Germinal center (tissue), 1 donor: ENCODE measurements at regions not wholly inside any gene's neighbourhood (a gene's known extent, or its start where the extent isn't known, plus 50 kb on each side); places are given as distances from the start of the nearest gene placed in this dataset.

Experiments
- DNase-seq: peaks from one replicate; pipeline ENCODE4 v3.0.0; 2012; ENCODE audit warnings: mixed read lengths, low spot score

DNA sequence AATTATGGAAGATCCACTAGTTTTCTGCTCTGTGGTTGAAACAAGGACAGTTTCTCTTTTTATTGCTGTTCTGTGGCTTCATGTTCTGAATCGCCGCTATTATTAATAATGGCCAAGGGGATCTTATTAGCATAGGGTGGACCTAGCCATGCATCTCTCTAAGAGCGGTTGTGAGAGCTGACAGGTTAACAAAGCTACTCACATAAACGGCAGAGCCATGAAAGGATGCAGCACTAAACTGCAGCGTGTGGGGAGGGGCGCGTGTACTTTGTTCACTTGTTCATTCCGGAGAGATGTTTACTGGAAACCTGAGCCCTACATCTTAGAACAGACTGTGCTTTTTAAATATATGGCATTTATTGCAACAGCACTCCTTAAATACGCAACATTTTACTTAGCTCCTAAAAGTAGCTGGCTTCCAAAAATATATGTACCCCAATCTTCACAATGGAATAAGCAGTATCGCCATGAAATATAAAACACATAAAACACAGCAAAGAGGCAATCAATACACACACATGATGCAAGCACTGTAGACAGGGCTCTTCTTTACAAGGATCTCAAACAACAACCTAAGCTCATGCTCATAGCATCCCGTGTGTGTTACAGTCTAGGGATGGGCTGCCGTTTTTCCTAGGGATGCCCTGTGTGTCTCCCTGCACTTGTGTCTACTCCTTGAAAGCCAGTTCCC lies 424.6 kb downstream of the MED10 start:
- no peak for DNase-seq

DNA sequence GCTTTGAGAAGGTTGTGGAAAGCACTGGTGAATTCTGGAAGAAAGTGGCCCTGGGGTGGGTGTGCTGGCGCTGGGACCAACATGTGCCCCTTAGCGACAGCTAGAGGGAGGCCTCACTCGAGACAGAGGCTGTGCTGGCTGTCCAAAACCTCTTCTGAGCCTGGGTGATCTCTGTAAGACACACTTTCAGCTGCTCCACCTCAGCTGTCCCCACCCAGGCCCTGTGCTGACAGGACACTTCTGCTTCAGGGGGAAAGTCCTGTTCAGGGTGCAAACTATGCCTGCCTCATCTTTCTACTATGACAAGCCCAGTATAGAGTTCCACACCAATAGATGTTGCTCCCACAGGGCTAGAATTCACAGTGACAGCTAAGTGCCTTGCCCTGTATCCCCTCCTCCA lies 426.4 kb downstream of the MED10 start:
- DNase-seq: no peak

DNA sequence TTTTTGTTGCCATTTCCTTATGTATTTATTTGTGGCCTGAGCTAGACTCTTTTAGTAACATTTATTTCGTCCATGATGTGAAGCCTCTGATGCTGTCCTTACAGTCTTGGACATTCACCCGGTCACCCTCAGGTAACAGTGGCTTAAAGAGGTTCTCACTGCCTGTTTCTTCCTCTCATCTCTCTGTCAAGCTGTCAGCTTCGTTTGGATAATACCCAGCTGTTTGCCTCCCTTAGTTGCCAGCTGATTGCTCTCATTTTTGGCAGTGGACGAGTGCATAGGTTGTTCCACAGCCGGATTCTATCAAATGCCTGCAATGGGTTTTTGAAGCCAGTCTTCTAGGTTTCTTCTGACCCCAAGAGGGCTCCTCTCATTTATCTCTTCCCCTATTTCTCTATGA lies 427.7 kb downstream of the MED10 start:
- no peak for DNase-seq

DNA sequence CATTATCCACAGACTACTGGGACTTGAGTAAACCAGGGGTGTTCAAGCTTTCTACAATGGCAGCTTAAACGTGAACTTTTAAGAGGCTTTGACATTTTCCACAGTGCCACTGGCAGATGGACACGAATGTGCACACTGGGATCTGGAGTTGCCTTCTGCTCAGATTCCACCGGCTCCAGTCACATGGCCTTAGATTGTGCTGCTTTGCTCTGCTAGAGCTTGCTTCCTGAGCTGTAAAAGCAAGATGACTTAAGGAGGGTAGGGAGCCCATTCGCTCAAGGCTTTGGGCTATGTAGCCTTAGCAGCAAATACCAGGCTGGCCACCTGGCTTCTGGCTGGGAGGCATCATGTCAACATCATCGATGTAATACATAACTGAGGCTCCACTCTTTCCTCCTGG lies 436.9 kb downstream of the MED10 start:
- DNase-seq: no peak

DNA sequence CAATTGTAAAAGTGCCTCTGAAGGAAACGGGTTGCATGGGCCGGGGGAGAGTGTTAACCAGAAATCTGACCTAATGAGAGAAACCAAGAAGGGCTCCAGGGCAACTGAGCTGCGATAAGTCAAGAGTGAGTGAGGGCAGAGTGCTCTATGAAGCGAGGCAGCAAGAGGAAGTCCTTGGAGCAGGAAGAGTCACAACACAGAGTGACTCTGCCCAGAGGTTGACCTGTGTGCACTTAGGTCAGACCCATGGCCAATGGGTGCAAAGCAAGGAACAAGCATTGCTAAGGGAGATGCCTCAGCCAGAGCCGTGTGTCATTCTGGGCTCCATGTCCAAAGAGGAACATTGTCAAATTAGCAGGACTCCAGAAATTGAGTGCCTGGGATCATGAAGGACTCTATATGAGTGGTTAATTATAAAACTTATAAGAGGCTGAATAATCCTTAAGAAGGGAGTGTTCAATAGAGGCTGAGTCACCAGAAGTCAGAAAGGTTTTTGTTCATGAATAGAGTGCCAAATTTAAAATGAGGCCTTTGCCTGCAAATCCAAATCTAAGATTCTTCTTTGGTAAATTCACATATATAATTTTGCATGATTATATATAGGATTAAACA lies 438.5 kb downstream of the MED10 start:
- no peak for DNase-seq

DNA sequence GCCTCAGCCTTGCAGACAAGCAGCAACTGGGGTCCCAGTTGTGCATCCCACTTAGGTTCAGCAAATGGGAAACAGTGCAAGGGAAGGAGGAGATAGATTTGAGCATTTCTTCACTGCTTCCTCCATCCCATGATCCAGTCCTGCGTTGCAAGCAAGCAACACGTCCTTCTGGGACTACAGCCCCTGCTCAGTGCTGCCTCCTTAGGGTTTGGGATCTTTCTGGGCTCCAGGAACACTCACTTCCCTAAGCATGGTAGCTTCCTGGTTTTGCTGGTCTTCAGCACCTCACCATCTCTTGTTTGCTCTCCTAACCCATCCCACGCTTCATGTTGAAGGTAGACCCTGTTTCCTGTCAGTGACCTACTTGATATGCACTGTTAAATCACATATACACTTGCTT lies 444.7 kb downstream of the MED10 start:
- no peak for DNase-seq

DNA sequence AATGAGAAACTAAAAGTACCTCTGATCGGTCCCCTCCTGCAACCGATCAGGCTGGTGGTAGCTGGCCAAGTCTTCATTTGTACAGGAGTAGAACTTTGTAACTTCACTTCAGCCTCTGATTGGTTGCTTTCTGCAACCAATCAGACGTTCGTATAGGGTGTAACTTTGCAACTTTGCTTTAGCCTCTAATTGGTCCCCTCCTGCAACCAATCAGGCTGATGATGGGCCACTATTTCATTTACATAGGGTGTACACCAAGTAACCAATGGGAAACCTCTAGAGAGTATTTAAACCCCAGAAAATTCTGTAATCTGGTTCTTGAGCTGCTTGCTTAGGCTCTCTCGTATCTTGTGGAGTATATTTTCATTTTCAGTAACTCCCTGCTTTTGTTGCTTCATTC lies 445.5 kb downstream of the MED10 start:
- no peak for DNase-seq

DNA sequence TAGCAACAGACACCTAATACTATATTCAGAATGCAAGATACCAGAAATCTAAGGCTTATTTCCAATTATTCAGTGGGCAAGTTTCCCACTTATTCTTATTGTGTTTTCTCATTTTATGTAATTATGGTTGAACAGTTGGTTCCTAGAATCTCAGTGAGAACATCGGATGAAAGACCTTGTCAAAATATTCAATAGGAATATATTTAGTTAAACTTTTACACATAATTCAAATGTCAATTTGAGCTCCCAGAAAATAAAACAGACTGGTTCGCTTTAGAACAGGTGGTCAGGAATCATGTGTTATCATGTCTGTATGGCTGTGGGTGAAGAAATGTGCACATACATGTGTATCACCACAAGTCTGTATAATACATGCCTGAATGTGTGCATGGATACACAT lies 447.8 kb downstream of the MED10 start:
- no peak for DNase-seq

DNA sequence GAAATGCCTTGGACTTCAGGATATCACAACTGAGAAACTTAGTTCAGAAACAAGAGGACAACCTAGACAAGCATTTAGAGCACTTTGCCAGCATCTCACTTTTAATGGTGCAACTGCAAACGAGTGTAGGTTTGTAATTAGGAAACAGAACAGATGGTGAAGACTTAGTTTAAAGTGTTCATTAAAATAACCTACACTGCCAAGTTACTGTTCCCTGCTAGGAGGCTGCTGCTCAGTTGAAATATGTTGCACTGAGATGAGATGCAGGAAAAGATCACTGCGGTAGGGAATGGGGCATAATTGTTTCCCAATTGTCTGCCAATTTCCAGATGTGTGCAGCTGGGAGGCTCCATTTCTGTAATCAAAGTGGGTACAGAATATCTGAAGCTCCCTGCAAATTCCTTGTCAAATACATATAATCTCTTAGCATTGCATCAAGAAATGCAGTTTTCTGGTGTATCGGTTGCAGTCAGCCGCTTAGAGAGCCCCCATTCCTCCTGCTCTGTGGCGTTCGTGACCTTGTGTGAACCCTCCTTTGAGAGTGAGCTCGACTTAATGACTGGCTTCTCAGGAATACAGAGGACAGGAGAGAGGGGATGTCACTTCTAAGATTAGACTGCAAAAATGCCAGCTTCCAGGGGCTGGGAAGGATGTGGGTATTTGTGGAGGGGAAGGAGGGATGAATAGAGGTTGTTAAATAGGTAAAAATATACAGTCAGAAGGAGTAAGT lies 448.9 kb downstream of the MED10 start:
- DNase-seq: no peak

DNA sequence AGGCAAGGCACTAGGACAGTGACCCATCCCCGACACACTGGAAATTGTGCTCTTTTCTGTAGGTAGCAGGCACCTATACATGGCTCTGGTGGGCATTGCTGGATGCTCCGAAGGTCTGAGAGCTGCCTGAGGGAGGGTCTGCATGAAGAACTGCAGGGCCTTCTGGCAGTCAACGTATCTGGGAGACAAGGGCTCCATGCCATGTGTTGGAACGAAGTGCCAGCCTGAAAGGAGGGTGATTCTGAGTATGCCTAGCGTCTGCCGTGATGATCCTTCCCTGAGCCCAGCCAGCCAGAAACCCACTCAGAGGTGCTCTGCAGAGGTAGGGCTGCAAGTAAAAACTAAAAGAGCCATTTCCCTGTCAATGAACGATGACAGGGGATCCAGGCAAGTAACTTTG lies 453.2 kb downstream of the MED10 start:
- no peak for DNase-seq

DNA sequence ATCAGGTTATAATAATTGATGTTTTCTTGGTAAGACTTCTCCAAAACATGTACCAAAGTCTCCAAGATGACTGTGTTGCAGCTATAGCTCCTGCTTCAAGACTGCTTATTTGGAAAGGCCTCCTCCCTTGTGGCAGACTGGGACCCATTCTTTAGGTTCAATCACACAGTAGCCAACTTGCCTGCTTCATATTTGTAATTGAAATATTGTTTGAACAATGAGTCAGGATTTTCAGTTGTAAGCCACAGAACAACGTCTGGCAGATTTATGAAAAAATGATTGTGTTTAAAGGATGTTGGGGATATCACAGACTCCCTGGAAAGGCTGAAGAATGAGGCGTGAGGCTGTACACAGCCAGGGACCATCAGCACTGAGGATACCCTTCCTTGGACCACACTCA lies 458.9 kb downstream of the MED10 start:
- no peak for DNase-seq

DNA sequence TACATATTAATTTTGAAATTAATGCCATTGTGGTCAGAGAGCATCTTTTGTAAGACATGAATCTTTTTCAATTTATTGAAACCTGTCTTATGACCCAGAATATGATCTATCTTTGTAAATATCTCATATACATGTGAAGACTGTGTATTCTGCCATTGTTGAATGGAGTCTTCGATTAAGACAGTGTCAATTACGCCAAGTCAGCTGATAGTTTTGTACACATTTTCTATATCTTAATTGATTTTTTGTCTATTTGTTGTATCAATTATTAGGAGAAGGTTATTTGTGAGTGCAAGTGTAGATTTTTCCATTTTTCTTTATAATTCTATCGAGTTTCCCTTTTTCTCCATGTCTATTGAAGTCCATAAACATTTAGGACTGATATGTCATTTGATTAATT lies 471.6 kb downstream of the MED10 start:
- DNase-seq: no peak

DNA sequence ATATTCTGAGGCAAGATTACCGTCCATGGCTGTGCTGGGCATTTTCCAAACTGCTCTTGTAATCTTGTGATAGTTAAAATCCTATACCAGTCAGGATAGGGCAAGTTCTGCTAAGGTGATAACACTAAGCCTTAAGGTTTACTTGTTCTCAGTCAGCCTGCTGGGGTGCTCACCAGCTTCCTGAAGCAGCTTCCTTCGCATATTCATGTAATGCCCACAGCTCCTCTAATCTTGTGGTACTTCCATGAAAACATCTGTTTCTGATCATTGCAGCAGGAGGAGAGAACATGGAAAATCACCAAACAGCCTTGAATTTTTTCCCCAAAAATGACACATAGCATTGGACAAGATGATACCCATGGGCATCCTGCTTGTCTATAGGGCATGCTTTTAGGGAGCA lies 473.2 kb downstream of the MED10 start:
- no peak for DNase-seq

DNA sequence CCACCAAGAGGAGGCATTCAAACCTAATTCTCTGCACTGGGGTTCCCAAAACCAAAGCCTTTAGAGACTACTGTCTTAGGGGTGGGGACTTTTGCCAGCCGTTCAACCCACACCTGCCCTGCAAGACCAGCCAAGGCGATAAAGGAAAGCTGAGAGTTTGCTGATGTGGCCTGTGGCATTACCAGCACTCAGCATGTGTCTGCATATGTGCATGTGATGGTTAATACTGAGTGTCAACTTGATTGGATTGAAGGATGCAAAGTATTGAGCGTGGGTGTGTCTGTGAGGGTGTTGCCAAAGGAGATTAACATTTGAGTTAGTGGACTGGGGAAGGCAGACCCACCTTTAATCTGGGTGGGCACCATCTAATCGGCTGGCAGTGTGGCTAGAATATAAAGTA lies 474.2 kb downstream of the MED10 start:
- no peak for DNase-seq

DNA sequence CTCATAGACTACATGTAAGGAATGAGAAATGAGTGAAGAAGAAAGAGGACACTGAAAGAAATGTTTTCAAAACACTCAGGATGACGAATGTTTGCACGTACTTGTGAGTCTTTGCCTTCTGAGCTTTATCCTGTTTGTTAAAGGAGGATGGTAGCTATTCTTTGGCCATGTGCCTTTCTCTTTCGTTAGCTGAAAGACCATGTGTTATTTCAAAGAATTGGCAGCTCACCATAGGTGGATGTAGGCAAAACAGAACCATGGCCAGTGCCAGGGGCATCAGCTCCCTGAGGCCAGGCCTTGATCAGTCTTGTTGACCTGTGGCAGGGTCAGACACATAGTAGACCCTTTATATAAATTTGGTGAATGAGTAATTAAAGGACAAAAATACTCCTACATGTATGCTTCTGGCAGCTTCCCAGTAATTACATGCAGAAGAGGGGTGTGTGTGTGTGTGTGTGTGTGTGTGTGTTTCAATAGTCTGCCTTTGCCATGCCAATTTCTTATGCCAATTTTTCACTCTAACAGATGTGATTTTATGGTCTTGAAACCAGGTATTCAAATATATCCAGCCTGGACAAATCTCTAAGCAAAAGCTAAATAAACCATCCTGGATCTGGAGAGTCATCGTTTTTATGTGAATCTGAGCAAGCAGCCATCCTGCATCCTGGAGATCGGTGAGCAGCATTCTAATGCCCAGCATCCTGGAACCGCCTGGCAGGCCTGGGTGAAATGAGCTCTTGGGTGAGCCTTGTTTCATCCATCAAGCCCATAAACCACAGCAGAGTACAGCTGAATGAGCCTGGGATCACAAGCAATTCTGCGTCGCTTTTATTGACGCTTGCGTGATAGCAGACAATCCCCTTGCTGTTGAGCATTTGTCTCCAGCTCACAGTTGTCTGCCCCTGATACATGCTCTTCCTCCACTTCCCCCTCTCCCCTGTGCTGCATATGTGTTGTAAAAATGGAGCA lies 475.4 kb downstream of the MED10 start:
- no peak for DNase-seq

DNA sequence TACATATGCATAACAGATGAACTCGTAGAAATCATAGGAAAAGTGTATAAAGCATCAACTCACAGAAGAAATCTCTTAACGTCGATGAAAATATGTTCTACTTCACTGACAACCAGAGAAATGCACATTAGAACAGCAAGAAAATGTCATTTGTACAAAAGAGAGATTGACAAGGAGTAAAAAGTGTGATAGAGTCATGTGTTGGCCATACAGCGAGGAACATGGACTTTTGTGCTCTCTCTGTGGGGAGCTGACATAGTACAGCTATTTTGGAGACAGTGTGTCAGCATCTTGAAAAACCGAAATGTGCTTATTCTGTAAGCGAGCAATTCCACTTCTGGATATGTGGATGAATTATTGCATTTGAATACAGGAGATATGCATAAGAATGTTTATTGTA lies 477.9 kb downstream of the ICE1 start:
- no peak for DNase-seq

DNA sequence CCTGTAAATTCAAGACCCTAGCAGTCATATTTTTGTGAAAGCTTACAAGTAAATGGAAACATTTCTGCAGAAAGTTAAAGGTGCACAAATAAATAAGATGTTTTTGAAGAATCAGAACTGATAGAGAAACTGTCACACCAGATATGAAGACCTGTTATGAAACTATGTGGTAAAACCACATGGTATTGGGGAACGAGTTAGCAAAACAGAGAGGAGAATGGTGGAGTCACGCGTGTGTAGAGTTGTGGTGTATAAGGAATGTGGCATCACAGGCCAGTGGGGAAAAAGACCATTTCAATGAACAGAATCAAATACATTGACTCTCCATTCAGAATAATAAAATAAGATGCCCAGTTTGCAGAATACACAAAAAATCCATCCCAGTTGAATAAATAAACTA lies 477.2 kb downstream of the ICE1 start:
- no peak for DNase-seq

DNA sequence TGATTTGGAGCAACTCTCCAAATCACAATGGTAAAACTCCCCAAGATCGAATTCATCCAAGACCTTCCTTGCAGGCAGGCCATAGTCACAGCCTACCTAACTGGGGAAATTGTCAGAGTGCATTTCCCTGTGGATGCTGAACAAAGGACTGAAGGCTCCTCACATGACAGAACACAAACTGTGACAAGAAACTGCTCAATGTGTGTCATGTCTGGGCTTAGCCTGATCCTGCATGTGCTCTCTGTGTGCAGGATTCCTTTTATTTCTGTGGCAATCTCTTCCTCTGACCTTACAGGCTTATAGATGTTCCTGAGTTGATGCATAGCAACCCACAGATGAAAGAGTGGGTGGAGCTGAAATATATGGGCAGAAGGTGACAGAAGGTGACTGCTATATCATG lies 465.8 kb downstream of the ICE1 start:
- DNase-seq: no peak

DNA sequence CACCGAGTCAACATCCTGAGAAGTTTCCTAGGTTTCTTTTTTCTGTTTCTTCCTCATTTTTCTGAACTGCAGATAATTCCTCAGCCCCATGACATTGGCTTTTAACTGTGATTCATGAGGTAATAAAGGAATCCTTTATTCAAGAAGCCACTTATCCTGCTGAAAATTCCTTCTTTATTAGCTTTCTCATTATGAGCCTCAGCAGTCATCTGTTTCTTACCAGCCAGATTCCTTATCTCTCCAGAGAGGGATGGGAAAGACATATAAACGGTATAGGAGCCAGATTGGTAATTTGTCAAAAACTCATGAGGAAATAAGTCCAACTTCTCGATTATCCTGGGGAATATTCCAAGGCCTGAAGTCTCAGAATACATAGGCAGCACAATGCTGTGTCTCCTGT lies 465.4 kb downstream of the ICE1 start:
- no peak for DNase-seq

DNA sequence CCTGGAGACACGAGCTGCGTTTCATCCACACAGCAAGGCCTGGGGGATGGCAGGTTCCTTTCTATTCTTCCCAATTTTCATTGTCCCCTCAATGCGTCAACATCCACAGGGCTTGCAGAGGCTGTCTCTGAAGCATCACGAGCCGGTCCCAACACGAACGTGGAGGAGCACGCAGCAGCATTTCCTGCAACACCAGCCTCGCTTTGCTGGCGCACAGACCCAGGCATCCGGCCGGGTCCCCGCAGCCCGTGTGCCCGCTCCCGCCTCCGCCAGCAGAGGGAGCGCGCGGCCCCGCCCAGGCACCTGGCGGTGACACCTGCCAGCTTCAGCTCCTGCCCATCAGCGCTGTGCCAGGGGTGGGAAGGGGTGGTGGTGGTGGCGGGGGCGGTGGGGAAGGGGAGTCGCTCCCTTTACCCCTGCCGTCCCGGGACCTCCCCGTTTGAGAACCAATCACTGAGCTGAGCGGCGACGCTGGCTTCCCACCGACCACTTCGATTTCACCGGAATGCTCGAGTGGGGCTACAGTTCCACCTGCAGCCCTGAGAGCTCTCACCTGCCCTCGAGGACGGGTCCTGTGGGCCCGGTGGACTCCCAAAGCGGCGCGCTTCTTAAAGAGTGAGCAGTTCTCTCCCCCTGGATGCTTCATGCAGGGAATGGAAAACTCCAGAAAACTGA lies 464.5 kb downstream of the ICE1 start:
- DNase-seq: peak; percentile 79

DNA sequence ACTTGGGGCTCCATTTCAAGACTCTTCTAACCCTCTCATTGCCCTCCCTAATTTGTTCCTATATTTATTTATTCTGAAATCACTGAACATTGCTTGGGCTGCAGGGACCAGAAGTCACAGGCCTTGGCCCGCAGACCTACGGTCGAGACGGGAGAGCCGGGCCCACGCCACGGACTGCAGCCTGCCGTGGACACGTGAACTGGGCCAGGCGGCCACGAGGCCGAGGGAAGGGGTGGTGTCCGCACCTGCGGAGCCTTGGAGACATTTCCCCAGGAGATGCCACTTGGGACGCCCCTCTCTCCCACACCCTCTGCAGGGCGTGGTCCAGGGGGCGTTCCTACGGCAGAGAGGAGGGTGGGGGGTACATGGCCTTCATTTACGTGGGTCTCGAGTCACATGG lies 463.9 kb downstream of the ICE1 start:
- no peak for DNase-seq

DNA sequence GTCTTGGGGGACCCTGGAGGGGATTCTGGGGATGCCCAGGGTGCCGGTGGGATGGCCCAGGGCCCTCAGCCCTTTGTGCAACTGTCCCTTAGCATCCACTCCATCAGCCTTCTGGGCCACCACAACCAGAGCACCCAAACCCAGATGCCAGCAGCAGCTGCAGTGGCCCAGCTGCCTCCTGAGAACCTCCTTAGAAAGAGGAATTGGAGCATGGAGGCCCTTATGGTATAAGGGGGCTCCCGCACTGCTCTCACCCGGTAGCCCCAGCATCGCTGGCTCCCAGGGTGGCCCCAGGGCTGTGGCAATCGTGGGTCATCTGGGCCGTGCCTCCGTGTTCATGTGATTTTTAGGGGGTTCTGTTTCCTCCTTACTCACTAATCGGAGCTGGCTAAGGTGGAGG lies 463.3 kb downstream of the ICE1 start:
- DNase-seq: no peak
